OCI-LY7 (cell line): ENCODE measurements at regions not wholly inside any gene's neighbourhood (a gene's known extent, or its start where the extent isn't known, plus 50 kb on each side); places are given as distances from the start of the nearest gene placed in this dataset.

Experiments used
- EZH2phosphoT487 ChIP-seq: fragments of 200-600 bp; sonication (generic); IDR thresholded peaks from 2 replicates; pipeline ENCODE4 v1.6.1; 2018; ENCODE audit warnings: low read depth, borderline replicate concordance, mild to moderate bottlenecking, mixed run types, antibody characterized with exemption, low read length, moderate library complexity, mixed read lengths
- TF ChIP-seq, protein P1 (sequence below): fragments of 200-600 bp; sonication (generic); conservative IDR thresholded peaks from 2 replicates; pipeline ENCODE4 v1.5.1; 2014; ENCODE audit warnings: mild to moderate bottlenecking, antibody characterized with exemption, low read length, moderate library complexity, mixed read lengths

GRCh38 chr17:13067629-13068303, 49.9 kb upstream of the ELAC2 start:
- TF ChIP-seq, protein P1, sequence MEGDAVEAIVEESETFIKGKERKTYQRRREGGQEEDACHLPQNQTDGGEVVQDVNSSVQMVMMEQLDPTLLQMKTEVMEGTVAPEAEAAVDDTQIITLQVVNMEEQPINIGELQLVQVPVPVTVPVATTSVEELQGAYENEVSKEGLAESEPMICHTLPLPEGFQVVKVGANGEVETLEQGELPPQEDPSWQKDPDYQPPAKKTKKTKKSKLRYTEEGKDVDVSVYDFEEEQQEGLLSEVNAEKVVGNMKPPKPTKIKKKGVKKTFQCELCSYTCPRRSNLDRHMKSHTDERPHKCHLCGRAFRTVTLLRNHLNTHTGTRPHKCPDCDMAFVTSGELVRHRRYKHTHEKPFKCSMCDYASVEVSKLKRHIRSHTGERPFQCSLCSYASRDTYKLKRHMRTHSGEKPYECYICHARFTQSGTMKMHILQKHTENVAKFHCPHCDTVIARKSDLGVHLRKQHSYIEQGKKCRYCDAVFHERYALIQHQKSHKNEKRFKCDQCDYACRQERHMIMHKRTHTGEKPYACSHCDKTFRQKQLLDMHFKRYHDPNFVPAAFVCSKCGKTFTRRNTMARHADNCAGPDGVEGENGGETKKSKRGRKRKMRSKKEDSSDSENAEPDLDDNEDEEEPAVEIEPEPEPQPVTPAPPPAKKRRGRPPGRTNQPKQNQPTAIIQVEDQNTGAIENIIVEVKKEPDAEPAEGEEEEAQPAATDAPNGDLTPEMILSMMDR: no peak
- no peak for TF ChIP-seq EZH2phosphoT487
